ENCODE measurements at regions not wholly inside any gene's neighbourhood (a gene's known extent, or its start where the extent isn't known, plus 50 kb on each side); places are given as distances from the start of the nearest gene placed in this dataset.
"Not testable (repeated sequence)": the region's sequence is repeated elsewhere in the genome, so short reads cannot be mapped to it uniquely, and the experiment has no call there.

- no peak for DNase-seq (ENCODE audit: extremely low spot score)
- POLR2A ChIA-PET, result no interaction called here
- TF ChIP-seq HDGF (IDR thresholded peaks at IDR 0.05; ENCODE audit: borderline replicate concordance), result no peak
- no peak for TF ChIP-seq PKNOX1 (IDR thresholded peaks at IDR 0.05)
- TF ChIP-seq L3MBTL2 (conservative IDR thresholded peaks at IDR 0.05), result no peak
- no peak for TF ChIP-seq SP1 (IDR thresholded peaks at IDR 0.05)
- no peak for TF ChIP-seq BHLHE40 (IDR thresholded peaks at IDR 0.05; ENCODE audit: borderline replicate concordance)
- TF ChIP-seq ELF4 (IDR thresholded peaks at IDR 0.05), result no peak
- no peak for TF ChIP-seq ARNT (IDR thresholded peaks at IDR 0.05)
- no peak for TF ChIP-seq FOXK2 (IDR thresholded peaks at IDR 0.05)
- CTCF ChIA-PET, result no interaction called here
These were observed 746.9 kb downstream of the SLC4A3 start for GRCh38 chr2:220374282-220374681.

- ChIA-PET POLR2A (no interaction called here), CTCF (no interaction called here)
- TF ChIP-seq HDGF (IDR thresholded peaks at IDR 0.05; ENCODE audit: borderline replicate concordance) (no peak), ARNT (IDR thresholded peaks at IDR 0.05) (no peak), NFRKB (IDR thresholded peaks at IDR 0.05) (no peak), SP1 (IDR thresholded peaks at IDR 0.05) (no peak), CTBP1 (IDR thresholded peaks at IDR 0.05; ENCODE audit: borderline replicate concordance) (no peak)
- no peak for DNase-seq (ENCODE audit: extremely low spot score)
These were observed 750.2 kb downstream of the SLC4A3 start for GRCh38 chr2:220377482-220378155.

DNA sequence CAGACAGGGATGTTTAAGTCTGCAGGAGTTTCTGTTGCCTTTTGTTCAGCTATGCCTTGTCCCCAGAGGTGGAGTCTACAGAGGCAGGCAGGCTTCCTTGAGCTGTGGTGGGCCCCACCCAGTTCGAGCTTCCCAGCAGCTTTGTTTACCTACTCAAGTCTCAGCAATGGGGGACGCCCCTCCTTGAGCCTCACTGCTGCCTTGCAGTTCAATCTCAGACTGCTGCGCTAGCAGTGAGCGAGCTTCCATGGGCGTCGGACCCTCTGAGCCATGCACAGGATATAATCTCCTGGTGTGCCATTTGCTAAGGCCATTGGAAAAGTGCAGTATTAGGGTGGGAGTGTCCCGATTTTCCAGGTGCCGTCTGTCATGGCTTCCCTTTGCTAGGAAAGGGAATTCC is 760.3 kb downstream of the SLC4A3 start:
- DNase-seq (ENCODE audit: extremely low spot score); CTCF ChIA-PET; POLR2A ChIA-PET: not testable (repeated sequence)

GRCh38 chr2:220393711-220394110 is 766.3 kb downstream of the SLC4A3 start:
- no peak for DNase-seq (ENCODE audit: extremely low spot score)
- POLR2A ChIA-PET, result no interaction called here
- CTCF ChIA-PET, result no interaction called here
- TF ChIP-seq PKNOX1 (IDR thresholded peaks at IDR 0.05), result 0 out of 2 replicates have a peak, but pooled peaks have one; percentile 9
- no peak for TF ChIP-seq LEF1 (IDR thresholded peaks at IDR 0.05; ENCODE audit: borderline replicate concordance)

DNA sequence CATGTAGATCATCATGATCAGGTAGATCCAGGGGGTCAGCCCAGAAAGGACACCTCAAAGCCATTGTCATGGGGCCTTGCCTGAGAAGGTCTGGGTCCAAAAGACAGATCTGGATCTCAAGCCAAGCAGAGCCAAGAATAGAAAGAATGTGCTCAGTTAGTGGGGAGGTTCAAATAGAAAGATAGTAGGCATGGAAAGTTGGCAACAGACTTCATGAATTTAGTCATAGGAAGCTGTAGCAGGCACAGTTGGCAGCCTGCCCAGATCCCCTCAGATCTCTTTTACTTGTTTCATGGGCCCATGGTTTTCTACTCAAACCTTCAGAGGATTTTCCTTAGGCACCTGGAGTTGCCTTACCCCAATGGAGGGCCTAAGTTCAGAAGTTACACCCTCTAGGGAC is 767.0 kb downstream of the SLC4A3 start:
- TF ChIP-seq SUZ12 (IDR thresholded peaks at IDR 0.05) (no peak), L3MBTL2 (conservative IDR thresholded peaks at IDR 0.05) (no peak), ARNT (IDR thresholded peaks at IDR 0.05) (no peak), FOXA1 (IDR thresholded peaks at IDR 0.05) (no peak), BHLHE40 (IDR thresholded peaks at IDR 0.05; ENCODE audit: borderline replicate concordance) (no peak), SP1 (IDR thresholded peaks at IDR 0.05) (no peak), PKNOX1 (IDR thresholded peaks at IDR 0.05) (no peak), LEF1 (IDR thresholded peaks at IDR 0.05; ENCODE audit: borderline replicate concordance) (no peak), HDGF (IDR thresholded peaks at IDR 0.05; ENCODE audit: borderline replicate concordance) (no peak), ELF4 (IDR thresholded peaks at IDR 0.05) (no peak)
- ChIA-PET POLR2A (no interaction called here), CTCF (no interaction called here)
- no peak for DNase-seq (ENCODE audit: extremely low spot score)

GRCh38 chr2:220396287-220396686 is 768.9 kb downstream of the SLC4A3 start:
- CTCF ChIA-PET, result no interaction called here
- TF ChIP-seq PKNOX1 (IDR thresholded peaks at IDR 0.05) (no peak), FOXM1 (IDR thresholded peaks at IDR 0.05; ENCODE audit: borderline replicate concordance) (no peak), CTBP1 (IDR thresholded peaks at IDR 0.05; ENCODE audit: borderline replicate concordance) (no peak), ELF4 (IDR thresholded peaks at IDR 0.05) (no peak), HDGF (IDR thresholded peaks at IDR 0.05; ENCODE audit: borderline replicate concordance) (no peak), NFRKB (IDR thresholded peaks at IDR 0.05) (no peak), FOXK2 (IDR thresholded peaks at IDR 0.05) (no peak), ARNT (IDR thresholded peaks at IDR 0.05) (no peak), BHLHE40 (IDR thresholded peaks at IDR 0.05; ENCODE audit: borderline replicate concordance) (no peak), SUZ12 (IDR thresholded peaks at IDR 0.05) (no peak), SP1 (IDR thresholded peaks at IDR 0.05) (no peak), TARDBP (IDR thresholded peaks at IDR 0.05) (no peak), LEF1 (IDR thresholded peaks at IDR 0.05; ENCODE audit: borderline replicate concordance) (no peak), FOXA1 (IDR thresholded peaks at IDR 0.05) (no peak), L3MBTL2 (conservative IDR thresholded peaks at IDR 0.05) (no peak), ZNF384 (IDR thresholded peaks at IDR 0.05) (no peak)
- POLR2A ChIA-PET, result no interaction called here
- no peak for DNase-seq (ENCODE audit: extremely low spot score)

GRCh38 chr2:220410296-220410695 is 782.9 kb downstream of the SLC4A3 start:
- CTCF ChIA-PET, result interaction anchor here (0.6 kb wide), 1 partner anchor 104 kb away, joined by 3 read pairs; no protein-coding TSS in a partner anchor
- POLR2A ChIA-PET, result no interaction called here
- DNase-seq (ENCODE audit: extremely low spot score), result no peak
- TF ChIP-seq FOXK2 (IDR thresholded peaks at IDR 0.05) (no peak), ARNT (IDR thresholded peaks at IDR 0.05) (no peak), ZNF384 (IDR thresholded peaks at IDR 0.05) (no peak), LEF1 (IDR thresholded peaks at IDR 0.05; ENCODE audit: borderline replicate concordance) (no peak), BHLHE40 (IDR thresholded peaks at IDR 0.05; ENCODE audit: borderline replicate concordance) (no peak), ELF4 (IDR thresholded peaks at IDR 0.05) (no peak), TARDBP (IDR thresholded peaks at IDR 0.05) (no peak), HDGF (IDR thresholded peaks at IDR 0.05; ENCODE audit: borderline replicate concordance) (no peak), PKNOX1 (IDR thresholded peaks at IDR 0.05) (no peak), FOXA1 (IDR thresholded peaks at IDR 0.05) (no peak), CTBP1 (IDR thresholded peaks at IDR 0.05; ENCODE audit: borderline replicate concordance) (no peak), SUZ12 (IDR thresholded peaks at IDR 0.05) (no peak), NFRKB (IDR thresholded peaks at IDR 0.05) (no peak), L3MBTL2 (conservative IDR thresholded peaks at IDR 0.05) (no peak)

Measured in HEK293T (cell line).